T-helper 17 cell (primary cell): ENCODE measurements at regions not wholly inside any gene's neighbourhood (a gene's known extent, or its start where the extent isn't known, plus 50 kb on each side); places are given as distances from the start of the nearest gene placed in this dataset.
"Not testable (repeated sequence)": the region's sequence is repeated elsewhere in the genome, so short reads cannot be mapped to it uniquely, and the experiment has no call there.

Source experiments
- ATAC-seq: fragments of 150-1000 bp; cut with Tn5 transposase; 2 replicates; pipeline ENCODE4 v1.10.0; 2021; ENCODE audit warnings: mild to moderate bottlenecking, moderate library complexity
- DNase-seq, 3 donors: peaks; one replicate each; pipeline versions ENCODE4 v3.0.0 to v3.0.0-alpha.2; 2020 to 2021
- H3K9me3 ChIP-seq: one replicate; pipeline ENCODE4 v1.7.0; 2013; ENCODE audit warnings: low read length, mild to moderate bottlenecking; ENCODE audit not compliant: control insufficient read depth, poor library complexity, severe bottlenecking
- H3K27ac Mint-ChIP-seq: one replicate; pipeline ENCODE4 v1.8.0; 2022; ENCODE audit warnings: mild to moderate bottlenecking, moderate library complexity, mixed read lengths
- H3K27me3 Mint-ChIP-seq: one replicate; pipeline ENCODE4 v1.8.0; 2022; ENCODE audit warnings: mixed read lengths
- H3K36me3 Mint-ChIP-seq: one replicate; pipeline ENCODE4 v1.8.0; 2022; ENCODE audit warnings: low read depth, mixed read lengths
- H3K4me1 Mint-ChIP-seq: one replicate; pipeline ENCODE4 v1.8.0; 2022; ENCODE audit warnings: mild to moderate bottlenecking, mixed read lengths
- H3K4me3 Mint-ChIP-seq: one replicate; pipeline ENCODE4 v1.8.0; 2022; ENCODE audit warnings: mild to moderate bottlenecking, moderate library complexity, mixed read lengths

DNA sequence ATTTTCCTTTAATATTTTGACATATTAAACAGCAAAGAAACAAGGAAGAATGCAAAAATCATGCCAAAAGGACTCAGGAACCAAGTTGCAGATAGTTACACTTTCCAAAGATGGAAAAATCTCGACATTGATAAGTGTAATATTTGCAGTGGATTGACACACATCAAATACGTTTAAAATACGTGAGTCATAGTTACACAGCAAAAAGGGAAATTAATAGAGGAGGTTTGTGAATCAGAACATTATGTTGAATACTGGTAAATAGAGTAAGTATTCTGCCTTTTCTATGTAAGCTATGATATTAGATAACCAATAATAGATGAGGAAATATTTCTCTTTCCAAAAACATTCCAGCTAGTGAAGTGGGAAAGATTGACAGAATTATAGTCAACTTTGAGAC lies 1761.3 kb upstream of the IGFBP7 start:
- no peaks in the 10 kb centered on the region for H3K9me3 ChIP-seq
- no peak overlapping the region for H3K27ac Mint-ChIP-seq
- no peaks in the 10 kb centered on the region for H3K36me3 Mint-ChIP-seq
- H3K4me3 Mint-ChIP-seq, result no peak overlapping the region
- H3K4me1 Mint-ChIP-seq, result no peaks in the 10 kb centered on the region
- no peaks in the 10 kb centered on the region for H3K27me3 Mint-ChIP-seq
- DNase-seq (no peak), ATAC-seq (no peak)

DNA sequence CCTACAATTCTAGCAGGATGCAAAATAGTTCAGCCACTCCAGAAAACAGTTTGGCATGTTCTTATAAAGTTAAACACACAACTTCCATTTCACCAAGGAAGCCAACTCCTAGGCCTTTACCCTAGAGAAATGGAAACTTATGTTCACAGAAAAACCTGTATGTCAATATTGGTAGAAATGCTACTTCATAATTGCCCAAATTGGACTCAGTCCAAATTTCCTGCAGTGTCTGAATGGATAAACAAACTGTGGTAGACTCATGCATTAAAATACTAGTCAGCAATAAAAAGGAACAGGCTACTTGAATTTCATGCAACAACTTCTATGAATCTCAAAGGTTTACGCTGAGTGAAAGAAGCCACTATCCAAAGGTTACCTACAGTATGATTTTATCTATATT lies 1738.8 kb upstream of the IGFBP7 start:
- ATAC-seq, result no peak
- Mint-ChIP-seq H3K27me3 (no peaks in the 10 kb centered on the region), H3K4me3 (no peak overlapping the region), H3K27ac (no peak overlapping the region), H3K36me3 (no peaks in the 10 kb centered on the region), H3K4me1 (no peaks in the 10 kb centered on the region)
- no peak for DNase-seq
- H3K9me3 ChIP-seq, result no peaks in the 10 kb centered on the region

DNA sequence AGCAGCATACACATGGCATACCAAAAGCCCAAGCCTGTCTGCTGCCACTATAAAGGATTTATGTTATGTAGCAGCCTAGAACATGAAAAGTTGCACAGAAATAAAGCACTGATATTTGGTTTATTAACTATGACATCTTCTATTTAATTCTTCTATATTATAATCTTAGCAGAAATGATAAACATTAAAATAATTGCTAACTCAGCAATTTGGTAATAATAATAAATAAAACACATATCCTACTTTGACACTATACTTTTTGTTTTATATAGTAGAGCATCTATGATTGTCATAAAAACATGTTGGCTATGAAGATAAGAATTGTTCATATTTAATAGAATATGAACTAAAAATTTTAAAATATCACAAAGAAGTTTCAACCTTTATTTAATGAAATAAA lies 1733.3 kb upstream of the IGFBP7 start:
- H3K9me3 ChIP-seq, result no peaks in the 10 kb centered on the region
- Mint-ChIP-seq H3K4me3 (no peak overlapping the region), H3K4me1 (no peaks in the 10 kb centered on the region), H3K27ac (no peak overlapping the region), H3K27me3 (no peaks in the 10 kb centered on the region), H3K36me3 (no peaks in the 10 kb centered on the region)
- no peak for ATAC-seq
- DNase-seq, result no peak

DNA sequence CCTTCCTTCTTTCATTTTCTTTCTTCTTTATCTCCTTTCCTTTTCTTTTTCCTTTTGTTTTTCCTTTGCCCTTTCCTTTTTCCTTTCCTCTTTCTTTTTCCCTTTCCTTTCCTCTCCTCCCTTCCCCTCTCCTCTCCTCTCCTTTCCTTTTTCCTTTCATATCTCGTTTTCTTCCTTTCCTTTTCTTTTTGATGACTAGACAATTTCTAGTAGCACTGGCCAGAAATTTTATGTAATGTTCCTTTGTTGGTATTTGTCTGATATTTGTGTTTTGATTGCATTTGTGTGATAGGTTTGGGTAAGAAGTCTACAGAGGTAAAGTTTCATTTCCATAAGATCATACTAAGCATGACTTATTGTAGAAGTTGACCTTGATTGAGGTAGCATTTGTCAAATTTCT lies 1722.9 kb upstream of the IGFBP7 start:
- no peaks in the 10 kb centered on the region for H3K27me3 Mint-ChIP-seq
- no peak for DNase-seq
- H3K4me3 Mint-ChIP-seq, result no peak overlapping the region
- H3K9me3 ChIP-seq, result no peaks in the 10 kb centered on the region
- H3K36me3 Mint-ChIP-seq, result no peaks in the 10 kb centered on the region
- H3K4me1 Mint-ChIP-seq, result no peaks in the 10 kb centered on the region
- ATAC-seq, result no peak
- H3K27ac Mint-ChIP-seq, result no peak overlapping the region

DNA sequence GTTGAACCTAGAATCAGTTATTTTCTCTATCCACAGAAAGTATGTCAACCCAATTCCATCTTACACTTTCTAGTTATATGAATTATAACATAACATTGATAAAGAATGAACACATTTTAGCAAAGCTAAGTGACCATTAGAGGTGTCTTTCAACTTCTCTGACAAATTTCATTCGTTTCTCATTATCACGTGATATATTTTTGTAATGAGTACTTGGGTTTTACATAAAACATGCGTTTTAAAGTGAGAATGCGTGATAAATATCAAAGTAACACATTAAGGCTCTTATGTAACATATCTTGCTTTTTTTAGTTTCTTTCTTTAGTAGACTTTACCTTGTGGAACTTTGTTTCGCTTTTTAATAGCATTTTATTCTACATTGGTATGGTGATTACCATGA lies 1715.1 kb upstream of the IGFBP7 start:
- H3K4me1 Mint-ChIP-seq, result no peaks in the 10 kb centered on the region
- ATAC-seq, result no peak
- H3K27me3 Mint-ChIP-seq, result no peaks in the 10 kb centered on the region
- H3K36me3 Mint-ChIP-seq, result no peaks in the 10 kb centered on the region
- no peak for DNase-seq
- no peaks in the 10 kb centered on the region for H3K9me3 ChIP-seq
- H3K4me3 Mint-ChIP-seq, result no peak overlapping the region
- no peak overlapping the region for H3K27ac Mint-ChIP-seq

DNA sequence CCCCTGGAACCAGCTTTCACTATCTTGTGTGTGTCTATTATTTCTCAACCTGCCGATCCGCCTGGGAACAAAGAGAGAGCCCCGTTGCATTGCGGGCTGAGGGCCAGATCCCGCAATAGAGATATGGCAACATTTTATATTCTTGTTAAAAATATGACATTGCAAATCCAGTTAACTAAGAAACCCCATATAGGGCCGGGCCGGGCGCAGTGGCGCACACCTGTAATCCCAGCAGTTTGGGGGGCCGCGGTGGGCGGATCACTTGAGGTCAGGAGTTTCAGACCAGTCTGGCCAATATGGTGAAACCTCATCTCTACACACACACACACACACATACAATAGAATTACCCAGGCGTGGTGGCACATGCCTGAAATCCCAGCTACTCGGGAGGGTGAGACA lies 1708.4 kb upstream of the IGFBP7 start:
- not testable (repeated sequence) for H3K27me3 Mint-ChIP-seq, H3K27ac Mint-ChIP-seq, H3K4me3 Mint-ChIP-seq, H3K36me3 Mint-ChIP-seq, DNase-seq, H3K9me3 ChIP-seq, ATAC-seq, H3K4me1 Mint-ChIP-seq

DNA sequence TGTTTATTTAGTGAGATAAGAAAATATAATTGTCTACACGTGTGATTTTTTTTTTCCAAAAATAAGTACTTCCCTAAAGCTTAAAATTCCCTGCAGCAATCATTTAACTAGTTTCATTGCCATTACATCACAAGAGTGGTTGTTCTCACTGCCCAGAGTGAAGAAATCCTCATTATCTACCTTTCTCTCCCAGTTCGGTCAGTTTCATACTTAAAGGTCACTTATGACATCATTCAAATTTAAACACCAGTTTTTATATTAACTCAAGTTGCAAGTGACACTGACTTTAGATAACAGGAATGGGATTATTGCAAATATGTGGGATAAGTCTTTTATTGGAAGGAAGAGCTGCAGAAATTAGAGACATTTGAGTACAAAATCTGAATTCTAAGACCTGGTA lies 1699.8 kb upstream of the IGFBP7 start:
- no peak for DNase-seq
- Mint-ChIP-seq H3K27ac (no peak overlapping the region), H3K4me1 (no peaks in the 10 kb centered on the region), H3K4me3 (no peak overlapping the region), H3K27me3 (no peaks in the 10 kb centered on the region), H3K36me3 (no peaks in the 10 kb centered on the region)
- H3K9me3 ChIP-seq, result no peaks in the 10 kb centered on the region
- ATAC-seq, result no peak

DNA sequence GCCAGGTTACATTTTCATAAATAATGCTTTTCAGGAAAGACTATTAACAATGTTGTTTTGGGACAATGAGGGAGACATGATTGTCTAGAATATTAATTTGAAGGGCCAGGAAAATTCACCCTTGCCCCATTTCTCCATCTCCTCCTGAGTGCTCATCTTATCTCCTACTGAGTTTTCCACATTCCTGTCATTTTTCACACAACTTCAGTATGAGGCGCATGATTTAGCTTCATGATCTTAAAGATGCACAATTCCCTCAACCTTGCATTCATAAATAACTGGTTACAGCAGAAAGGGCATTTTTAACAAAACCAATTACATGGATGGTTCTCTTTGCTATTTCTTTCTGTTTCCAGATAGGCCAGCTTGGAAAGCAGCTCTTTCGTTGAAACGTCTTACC lies 1699.2 kb upstream of the IGFBP7 start:
- Mint-ChIP-seq H3K27me3 (no peaks in the 10 kb centered on the region), H3K4me3 (no peak overlapping the region), H3K27ac (no peak overlapping the region), H3K4me1 (no peaks in the 10 kb centered on the region), H3K36me3 (no peaks in the 10 kb centered on the region)
- ATAC-seq (no peak), DNase-seq (no peak)
- no peaks in the 10 kb centered on the region for H3K9me3 ChIP-seq

DNA sequence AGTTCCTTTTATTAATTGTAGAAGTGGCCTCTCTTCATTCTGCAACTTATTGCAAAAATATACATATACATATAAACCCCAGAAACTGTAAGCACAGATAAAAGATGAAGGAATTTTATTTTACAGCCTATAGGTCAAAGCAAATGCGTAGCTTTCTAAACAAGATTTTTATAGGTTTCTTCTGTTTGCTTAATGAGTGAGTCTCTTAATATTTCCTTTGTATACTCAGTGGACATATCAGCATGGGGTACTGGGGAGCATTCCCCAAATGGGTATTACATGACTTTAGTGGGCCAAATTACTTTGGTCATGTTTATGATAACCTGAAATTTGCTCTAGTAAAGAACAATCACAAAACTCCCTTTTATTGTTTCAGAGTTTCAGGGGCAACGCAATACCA lies 1698.6 kb upstream of the IGFBP7 start:
- H3K4me3 Mint-ChIP-seq, result no peak overlapping the region
- H3K27me3 Mint-ChIP-seq, result no peaks in the 10 kb centered on the region
- no peak overlapping the region for H3K27ac Mint-ChIP-seq
- H3K4me1 Mint-ChIP-seq, result no peaks in the 10 kb centered on the region
- no peaks in the 10 kb centered on the region for H3K36me3 Mint-ChIP-seq
- DNase-seq (no peak), ATAC-seq (no peak)
- H3K9me3 ChIP-seq, result no peaks in the 10 kb centered on the region

DNA sequence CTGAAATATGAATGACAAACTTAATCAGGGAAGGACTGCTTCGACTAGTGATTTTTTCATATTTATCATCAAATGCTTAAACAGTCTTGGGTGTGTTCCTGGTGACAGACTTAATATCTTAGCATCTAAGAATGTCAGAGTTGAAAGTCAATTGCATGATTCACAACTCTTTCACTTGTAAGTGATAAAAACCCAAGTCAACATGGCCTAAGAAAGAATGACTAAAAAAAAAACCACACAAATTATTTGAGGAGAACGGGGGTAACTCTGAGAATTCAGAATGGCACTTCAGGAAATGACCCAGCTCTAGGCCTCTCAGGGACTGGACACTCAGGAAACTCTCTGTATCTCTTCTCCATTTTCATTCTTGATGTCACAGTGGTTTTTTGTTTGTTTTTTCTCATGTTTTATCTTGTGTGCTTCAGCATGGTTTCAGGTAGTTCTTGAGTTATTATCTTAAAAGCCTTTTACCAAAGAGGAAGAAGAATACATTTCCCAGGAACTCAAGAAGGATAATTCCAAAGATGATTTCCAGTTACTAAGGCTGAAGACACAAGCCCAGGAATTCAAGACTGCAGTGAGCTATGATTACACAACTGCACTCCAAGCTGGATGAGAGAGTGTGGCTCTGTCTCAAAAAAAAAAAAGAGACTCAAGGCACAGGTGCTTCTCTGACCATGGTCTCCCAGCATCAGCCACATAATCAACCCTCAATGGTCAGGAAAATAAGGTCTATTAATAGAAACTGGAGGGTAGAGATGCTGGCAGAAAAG lies 1697.8 kb upstream of the IGFBP7 start:
- Mint-ChIP-seq H3K4me1 (no peaks in the 10 kb centered on the region), H3K27me3 (no peaks in the 10 kb centered on the region), H3K4me3 (no peak overlapping the region), H3K27ac (no peak overlapping the region), H3K36me3 (no peaks in the 10 kb centered on the region)
- DNase-seq (no peak), ATAC-seq (no peak)
- no peaks in the 10 kb centered on the region for H3K9me3 ChIP-seq

DNA sequence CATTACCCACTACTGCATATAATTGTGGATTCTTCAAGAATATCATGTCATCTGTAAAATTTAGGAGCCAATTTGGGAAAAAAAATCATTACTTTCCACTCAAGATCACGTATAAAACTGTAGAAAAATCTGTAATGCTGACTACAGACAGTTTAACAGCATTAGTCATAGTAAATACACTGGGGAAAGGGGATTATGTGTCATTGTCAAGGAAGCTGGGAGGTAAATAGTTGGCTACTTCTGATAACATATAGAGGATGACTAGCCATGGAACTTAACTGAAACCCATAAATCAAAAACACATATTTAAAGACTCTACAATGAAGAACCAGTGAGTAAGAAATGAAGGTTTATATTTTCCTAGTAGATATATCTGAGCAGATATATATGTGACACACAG lies 1666.4 kb upstream of the IGFBP7 start:
- ATAC-seq, result no peak

DNA sequence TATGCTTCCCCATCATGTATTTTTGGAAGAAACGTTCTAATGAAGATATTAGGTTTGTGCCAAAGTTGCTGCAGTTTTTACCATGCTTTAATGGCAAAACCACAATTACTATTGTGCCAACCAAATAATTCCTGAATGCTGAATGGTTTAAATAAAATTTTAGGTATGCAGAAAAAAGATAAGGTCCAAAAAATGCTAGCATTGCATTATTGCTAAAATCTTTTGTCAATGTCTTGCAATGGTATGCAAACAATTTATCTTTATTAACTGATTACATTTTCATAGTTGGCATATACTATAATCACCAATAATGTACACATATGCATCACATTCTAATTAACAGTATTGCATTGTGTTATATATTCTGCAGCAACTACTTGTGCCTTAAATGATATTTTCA lies 1657.4 kb upstream of the IGFBP7 start:
- DNase-seq (no peak), ATAC-seq (no peak)
- H3K9me3 ChIP-seq, result no peaks in the 10 kb centered on the region
- Mint-ChIP-seq H3K4me1 (no peaks in the 10 kb centered on the region), H3K27ac (no peak overlapping the region), H3K27me3 (no peaks in the 10 kb centered on the region), H3K4me3 (no peak overlapping the region), H3K36me3 (no peaks in the 10 kb centered on the region)

More for the DNA sequence above, 1666.4 kb upstream of the IGFBP7 start:
- Mint-ChIP-seq H3K4me1 (no peaks in the 10 kb centered on the region), H3K27ac (no peak overlapping the region), H3K4me3 (no peak overlapping the region), H3K27me3 (no peaks in the 10 kb centered on the region), H3K36me3 (no peaks in the 10 kb centered on the region)
- DNase-seq, result no peak
- no peaks in the 10 kb centered on the region for H3K9me3 ChIP-seq

DNA sequence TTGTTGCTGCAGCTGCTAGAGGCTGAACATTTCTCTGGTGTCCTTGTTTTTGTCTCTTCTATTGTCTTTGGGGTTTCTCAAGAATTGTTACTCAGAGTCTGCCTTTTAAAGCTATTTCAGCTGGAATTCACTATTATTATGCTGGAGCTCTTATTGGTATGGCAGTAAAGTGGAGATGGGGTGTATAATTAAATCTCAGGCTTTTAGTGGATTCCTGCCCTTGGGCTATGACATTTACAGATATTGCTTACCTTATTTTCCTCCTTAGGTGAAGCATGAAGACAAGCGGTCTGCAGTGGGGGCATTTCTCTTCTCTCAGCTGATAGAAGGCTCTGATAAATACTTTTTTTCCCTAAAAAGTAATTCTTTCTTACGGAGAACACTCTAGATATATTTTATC lies 1656.6 kb upstream of the IGFBP7 start:
- DNase-seq (no peak), ATAC-seq (no peak)
- Mint-ChIP-seq H3K27ac (no peak overlapping the region), H3K36me3 (no peaks in the 10 kb centered on the region), H3K4me1 (no peaks in the 10 kb centered on the region), H3K4me3 (no peak overlapping the region), H3K27me3 (no peaks in the 10 kb centered on the region)
- no peaks in the 10 kb centered on the region for H3K9me3 ChIP-seq

DNA sequence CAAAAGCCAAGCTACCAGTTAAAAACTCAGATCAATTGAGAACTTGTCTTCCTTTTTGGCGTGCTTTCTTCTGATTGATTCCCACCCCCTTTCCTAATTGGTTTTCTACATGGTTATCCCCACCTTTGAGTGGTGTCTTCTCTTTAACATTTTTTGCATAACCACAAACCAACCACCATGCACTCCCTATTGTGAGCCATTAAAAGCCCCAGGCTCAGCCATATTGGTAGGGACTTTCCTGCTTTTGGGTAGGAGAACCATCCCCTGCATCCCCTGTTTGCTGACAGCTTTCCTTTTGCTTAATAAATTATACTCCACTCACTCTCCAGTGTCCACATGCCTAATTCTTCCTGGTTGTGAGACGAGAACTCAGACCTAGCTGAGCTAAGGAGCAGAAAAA lies 1651.4 kb upstream of the IGFBP7 start:
- Mint-ChIP-seq H3K4me1 (no peaks in the 10 kb centered on the region), H3K4me3 (no peak overlapping the region), H3K27ac (no peak overlapping the region), H3K36me3 (no peaks in the 10 kb centered on the region), H3K27me3 (no peaks in the 10 kb centered on the region)
- H3K9me3 ChIP-seq, result no peaks in the 10 kb centered on the region
- ATAC-seq (no peak), DNase-seq (no peak)
